Ammon's horn (tissue), 1 donor: ENCODE measurements at regions not wholly inside any gene's neighbourhood (a gene's known extent, or its start where the extent isn't known, plus 50 kb on each side); places are given as distances from the start of the nearest gene placed in this dataset.

Experiments
- DNase-seq: peaks from one replicate; pipeline ENCODE4 v3.0.0-alpha.2; 2016; ENCODE audit warnings: low spot score

- no peak for DNase-seq
Measured at GRCh38 chr12:114302606-114303315, 103.2 kb downstream of the TBX5 start.

- DNase-seq: no peak
Measured at GRCh38 chr12:114302117-114302516, 103.8 kb downstream of the TBX5 start.

- DNase-seq: no peak
Measured at GRCh38 chr12:114294303-114294685, 111.7 kb downstream of the TBX5 start.

- no peak for DNase-seq
Measured at GRCh38 chr12:114293571-114294302, 112.2 kb downstream of the TBX5 start.

- DNase-seq: no peak
Measured at GRCh38 chr12:114293073-114293472, 112.9 kb downstream of the TBX5 start.

GRCh38 chr12:114291389-114292060, 114.4 kb downstream of the TBX5 start:
- no peak for DNase-seq

- DNase-seq: no peak
Measured at GRCh38 chr12:114287821-114288525, 118.0 kb downstream of the TBX5 start.

GRCh38 chr12:114286145-114286544, 119.8 kb downstream of the TBX5 start:
- DNase-seq: no peak

GRCh38 chr12:114285554-114285953, 120.4 kb downstream of the TBX5 start:
- DNase-seq: no peak

- DNase-seq: no peak
Measured at GRCh38 chr12:114284041-114284440, 121.9 kb downstream of the TBX5 start.

GRCh38 chr12:114275932-114276785, 129.8 kb downstream of the TBX5 start:
- DNase-seq: no peak

- no peak for DNase-seq
Measured at GRCh38 chr12:114275086-114275485, 130.9 kb downstream of the TBX5 start.

- no peak for DNase-seq
Measured at GRCh38 chr12:114274131-114274530, 131.8 kb downstream of the TBX5 start.

GRCh38 chr12:114272605-114273004, 133.3 kb downstream of the TBX5 start:
- DNase-seq: no peak

GRCh38 chr12:114272071-114272470, 133.9 kb downstream of the TBX5 start:
- no peak for DNase-seq

- no peak for DNase-seq
Measured at GRCh38 chr12:114269153-114269552, 136.8 kb downstream of the TBX5 start.

- DNase-seq: no peak
Measured at GRCh38 chr12:114266536-114266935, 139.4 kb downstream of the TBX5 start.

GRCh38 chr12:114265036-114265435, 140.9 kb downstream of the TBX5 start:
- DNase-seq: no peak

- DNase-seq: peak; percentile 4
Measured at GRCh38 chr12:114263056-114263805, 142.7 kb downstream of the TBX5 start.

- no peak for DNase-seq
Measured at GRCh38 chr12:114257687-114258086, 148.3 kb downstream of the TBX5 start.

GRCh38 chr12:114254998-114255397, 150.9 kb downstream of the TBX5 start:
- no peak for DNase-seq
